Skeletal muscle tissue (tissue), 3 donors: ENCODE measurements at regions not wholly inside any gene's neighbourhood (a gene's known extent, or its start where the extent isn't known, plus 50 kb on each side); places are given as distances from the start of the nearest gene placed in this dataset.

ENCODE experiments used
- H3K27ac ChIP-seq: one replicate; pipeline ENCODE4 v1.7.0; 2013; ENCODE audit warnings: mild to moderate bottlenecking, low read depth, low read length, inconsistent platforms
- H3K27me3 ChIP-seq, 3 donors: one replicate each; pipeline ENCODE4 v1.7.0; 2013; ENCODE audit warnings: low read length in 3 of 3; ENCODE audit not compliant: control insufficient read depth in 3 of 3, insufficient read depth in 3 of 3
- H3K36me3 ChIP-seq, 3 donors: one replicate each; pipeline ENCODE4 v1.7.0; 2013; ENCODE audit warnings: low read length in 3 of 3; ENCODE audit not compliant: control insufficient read depth in 3 of 3, insufficient read depth in 3 of 3
- H3K4me1 ChIP-seq, 3 donors: one replicate each; pipeline ENCODE4 v1.7.0; 2013; ENCODE audit warnings: low read length in 3 of 3, mild to moderate bottlenecking in 3 of 3; ENCODE audit not compliant: control insufficient read depth in 3 of 3, insufficient read depth in 3 of 3
- H3K4me3 ChIP-seq, 3 donors: one replicate each; pipeline ENCODE4 v1.7.0; 2013; ENCODE audit warnings: low read length in 3 of 3
- H3K9ac ChIP-seq, 3 donors: one replicate each; pipeline ENCODE4 v1.7.0; 2013; ENCODE audit warnings: low read length in 3 of 3, mild to moderate bottlenecking in 3 of 3, moderate library complexity in 2 of 3, low read depth in 1 of 3
- H3K9me3 ChIP-seq, 3 donors: one replicate each; pipeline ENCODE4 v1.7.0; 2013; ENCODE audit warnings: low read length in 3 of 3; ENCODE audit not compliant: control insufficient read depth in 3 of 3
- donor health status: Osteomylitis.

GRCh38 chr13:73857106-73857505, 277.1 kb downstream of the KLF12 start:
- H3K4me3 ChIP-seq, result no peak overlapping the region
- no peak overlapping the region for H3K9ac ChIP-seq
- no peaks in the 10 kb centered on the region for H3K27me3 ChIP-seq
- H3K36me3 ChIP-seq, result no peaks in the 10 kb centered on the region
- no peaks in the 10 kb centered on the region for H3K9me3 ChIP-seq
- no peaks in the 10 kb centered on the region for H3K4me1 ChIP-seq
- no peak overlapping the region for H3K27ac ChIP-seq

DNA sequence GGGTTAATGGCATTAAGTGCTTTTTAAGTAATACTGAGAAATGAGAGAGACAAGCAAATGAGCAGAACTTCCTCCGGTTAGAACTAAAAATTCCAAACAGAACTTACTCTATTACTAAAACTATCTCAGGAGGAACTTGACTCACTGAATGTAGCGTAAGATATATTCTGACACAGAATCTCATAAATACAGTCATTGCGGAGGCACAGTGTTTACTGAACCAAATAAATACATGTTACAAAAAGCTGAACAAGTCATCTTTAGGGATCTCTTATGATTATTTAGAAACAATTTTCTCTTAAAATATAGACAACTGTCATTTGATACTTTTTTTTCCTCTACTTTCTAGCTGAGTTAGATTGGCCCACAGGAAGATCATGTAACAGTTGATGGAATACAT, 283.1 kb downstream of the KLF12 start:
- H3K4me3 ChIP-seq, result no peak overlapping the region
- peaks cover 0 to under 1% (median under 1%) of the 10 kb centered on the region in 3 donors for H3K36me3 ChIP-seq
- H3K27ac ChIP-seq, result no peak overlapping the region
- H3K27me3 ChIP-seq, result no peaks in the 10 kb centered on the region
- no peak overlapping the region for H3K9ac ChIP-seq
- no peaks in the 10 kb centered on the region for H3K4me1 ChIP-seq
- no peaks in the 10 kb centered on the region for H3K9me3 ChIP-seq

GRCh38 chr13:73850104-73850873, 283.9 kb downstream of the KLF12 start:
- no peak overlapping the region for H3K27ac ChIP-seq
- no peak overlapping the region for H3K9ac ChIP-seq
- H3K27me3 ChIP-seq, result no peaks in the 10 kb centered on the region
- H3K9me3 ChIP-seq, result no peaks in the 10 kb centered on the region
- H3K36me3 ChIP-seq, result peaks cover 6 to 7% (median 7%) of the 10 kb centered on the region in 3 donors
- no peak overlapping the region for H3K4me3 ChIP-seq
- H3K4me1 ChIP-seq, result no peaks in the 10 kb centered on the region

GRCh38 chr13:73849292-73849691, 284.9 kb downstream of the KLF12 start:
- Histone ChIP-seq H3K4me1 (no peaks in the 10 kb centered on the region), H3K4me3 (no peak overlapping the region), H3K27me3 (no peaks in the 10 kb centered on the region), H3K9ac (no peak overlapping the region), H3K27ac (no peak overlapping the region), H3K36me3 (peaks cover 6 to 7% (median 7%) of the 10 kb centered on the region in 3 donors), H3K9me3 (no peaks in the 10 kb centered on the region)

DNA sequence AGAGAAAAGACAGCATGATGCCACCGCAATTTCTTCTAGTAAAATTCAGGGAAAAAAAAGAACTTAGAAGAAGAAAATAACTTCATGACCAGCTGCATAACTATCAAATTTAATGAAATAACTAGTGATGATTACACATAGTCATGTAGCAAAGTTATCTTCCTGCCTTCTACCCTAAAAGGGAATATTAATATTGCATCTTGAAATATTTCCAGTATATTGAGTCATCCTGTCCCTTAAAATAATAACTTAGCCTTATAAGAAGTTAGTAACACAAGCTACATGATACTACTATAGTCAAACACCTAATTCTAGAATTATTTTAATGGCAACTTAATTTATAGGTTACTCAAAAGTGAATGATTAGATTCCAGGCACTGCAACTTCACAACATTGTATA, 289.2 kb downstream of the KLF12 start:
- Histone ChIP-seq H3K9me3 (no peaks in the 10 kb centered on the region), H3K36me3 (peaks cover 6 to 7% (median 7%) of the 10 kb centered on the region in 3 donors), H3K4me3 (no peak overlapping the region), H3K27ac (no peak overlapping the region), H3K9ac (no peak overlapping the region), H3K4me1 (no peaks in the 10 kb centered on the region), H3K27me3 (no peaks in the 10 kb centered on the region)

- Histone ChIP-seq H3K9me3 (no peaks in the 10 kb centered on the region), H3K27ac (no peak overlapping the region), H3K27me3 (no peaks in the 10 kb centered on the region), H3K4me3 (no peak overlapping the region), H3K4me1 (no peaks in the 10 kb centered on the region), H3K9ac (no peak overlapping the region), H3K36me3 (peaks cover 6 to 7% (median 7%) of the 10 kb centered on the region in 3 donors)
These were observed 291.6 kb downstream of the KLF12 start for GRCh38 chr13:73842626-73843025.

DNA sequence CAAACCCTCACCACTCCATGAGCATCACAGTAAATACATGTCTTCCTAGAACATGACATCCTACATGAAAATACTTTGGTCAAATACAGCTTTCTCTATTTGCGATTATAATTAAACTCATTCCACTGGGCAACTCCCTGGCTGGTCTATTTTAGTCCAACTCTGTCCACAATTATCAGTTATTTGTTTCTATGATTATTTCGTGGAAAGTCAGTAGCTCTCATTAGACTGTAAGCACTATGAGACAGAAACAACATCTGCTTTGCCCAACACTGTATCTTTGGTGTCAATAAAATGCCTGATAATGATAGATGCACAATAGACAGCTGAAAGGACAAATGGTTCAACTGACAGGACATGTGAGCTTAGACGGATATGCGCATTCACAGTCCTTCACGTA, 292.0 kb downstream of the KLF12 start:
- Histone ChIP-seq H3K4me1 (no peaks in the 10 kb centered on the region), H3K27me3 (no peaks in the 10 kb centered on the region), H3K36me3 (peaks cover 6 to 7% (median 7%) of the 10 kb centered on the region in 3 donors), H3K9ac (no peak overlapping the region), H3K4me3 (no peak overlapping the region), H3K9me3 (no peaks in the 10 kb centered on the region), H3K27ac (no peak overlapping the region)

DNA sequence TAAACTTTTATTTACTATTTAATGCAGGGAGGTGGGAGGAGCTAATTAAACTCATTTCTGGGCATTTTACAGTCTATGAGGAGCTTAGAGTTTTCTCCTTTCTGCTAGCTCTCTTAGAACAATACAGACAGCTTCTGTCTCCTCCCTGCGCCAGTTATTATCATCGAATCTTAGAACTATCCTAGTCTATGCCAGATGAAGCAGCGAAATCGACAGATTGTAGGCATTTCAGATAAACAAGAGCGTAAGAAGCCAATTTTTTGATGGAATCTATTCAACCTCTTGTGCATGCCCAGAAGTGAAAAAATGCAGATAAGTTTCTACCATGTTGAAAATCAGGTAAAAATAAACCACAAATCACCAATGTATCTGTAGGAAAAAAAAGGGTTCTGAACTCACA, 297.1 kb downstream of the KLF12 start:
- Histone ChIP-seq H3K27me3 (no peaks in the 10 kb centered on the region), H3K9me3 (no peaks in the 10 kb centered on the region), H3K4me3 (no peak overlapping the region), H3K9ac (no peak overlapping the region), H3K36me3 (no peaks in the 10 kb centered on the region), H3K27ac (no peak overlapping the region), H3K4me1 (peaks cover 0 to 3% (median 0%) of the 10 kb centered on the region in 3 donors)

GRCh38 chr13:73835138-73835721, 299.0 kb downstream of the KLF12 start:
- peaks cover 0 to 3% (median 0%) of the 10 kb centered on the region in 3 donors for H3K4me1 ChIP-seq
- no peaks in the 10 kb centered on the region for H3K36me3 ChIP-seq
- H3K4me3 ChIP-seq, result no peak overlapping the region
- H3K27ac ChIP-seq, result no peak overlapping the region
- H3K9ac ChIP-seq, result no peak overlapping the region
- H3K27me3 ChIP-seq, result no peaks in the 10 kb centered on the region
- H3K9me3 ChIP-seq, result no peaks in the 10 kb centered on the region

GRCh38 chr13:73833325-73834070, 300.7 kb downstream of the KLF12 start:
- Histone ChIP-seq H3K27ac (no peak overlapping the region), H3K9ac (no peak overlapping the region), H3K4me1 (peaks cover 0 to 3% (median 0%) of the 10 kb centered on the region in 3 donors), H3K36me3 (no peaks in the 10 kb centered on the region), H3K9me3 (no peaks in the 10 kb centered on the region), H3K4me3 (no peak overlapping the region), H3K27me3 (no peaks in the 10 kb centered on the region)
